Keratinocyte (primary cell): ENCODE measurements at regions not wholly inside any gene's neighbourhood (a gene's known extent, or its start where the extent isn't known, plus 50 kb on each side); places are given as distances from the start of the nearest gene placed in this dataset.

ENCODE experiments used
- DNase-seq: peaks from one replicate; pipeline ENCODE4 v3.0.0-alpha.2; 2011; ENCODE audit warnings: low read depth, missing footprints, low spot score
- FAIRE-seq: peaks from 2 replicates; lab custom pipeline; 2011; peaks lifted over from hg19 to GRCh38; lab: Jason Lieb, UNC
- H2AFZ ChIP-seq: 2 replicates; pipeline ENCODE4 v1.6.0; 2012; ENCODE audit warnings: low read length, control low read depth, inconsistent platforms; ENCODE audit not compliant: control insufficient read depth
- H3K27ac ChIP-seq: 2 replicates; pipeline ENCODE4 v1.5.1; 2011; ENCODE audit warnings: low read length; ENCODE audit not compliant: control insufficient read depth, insufficient read depth
- H3K27me3 ChIP-seq: 3 replicates; pipeline ENCODE4 v1.6.0; 2011; ENCODE audit warnings: low read length; ENCODE audit not compliant: control insufficient read depth, insufficient read depth; ENCODE audit errors: extremely low read depth
- H3K36me3 ChIP-seq, 2 experiments: 2 replicates in 1 of 2; 3 replicates in 1 of 2; pipeline ENCODE4 v1.5.1; 2011; ENCODE audit warnings: low read length in 2 of 2, mild to moderate bottlenecking in 1 of 2; ENCODE audit not compliant: control insufficient read depth in 2 of 2, insufficient read depth in 2 of 2; ENCODE audit errors: extremely low read depth in 1 of 2
- H3K4me1 ChIP-seq: 3 replicates; pipeline ENCODE4 v1.5.1; 2011; ENCODE audit warnings: low read length; ENCODE audit not compliant: control insufficient read depth, insufficient read depth; ENCODE audit errors: extremely low read depth
- H3K4me2 ChIP-seq: 3 replicates; pipeline ENCODE4 v1.6.0; 2011; ENCODE audit warnings: low read depth, low read length; ENCODE audit not compliant: control insufficient read depth, insufficient read depth; ENCODE audit errors: extremely low read depth
- H3K4me3 ChIP-seq, 3 experiments: fragments of 200-600 bp in 1 of 3; sonication (generic) in 1 of 3; 2 replicates in 2 of 3; 3 replicates in 1 of 3; pipeline ENCODE4 v1.5.1; 2011 to 2016; ENCODE audit warnings: low read length in 3 of 3, mild to moderate bottlenecking in 3 of 3, control low read depth in 2 of 3, inconsistent platforms in 1 of 3, low read depth in 1 of 3, mixed read lengths in 1 of 3, mixed run types in 1 of 3, moderate library complexity in 1 of 3; ENCODE audit not compliant: control insufficient read depth in 2 of 3, insufficient read depth in 2 of 3; ENCODE audit errors: extremely low read depth in 1 of 3
- H3K79me2 ChIP-seq: 2 replicates; pipeline ENCODE4 v1.6.0; 2012; ENCODE audit warnings: low read length; ENCODE audit not compliant: control insufficient read depth, insufficient read depth
- H3K9ac ChIP-seq: 3 replicates; pipeline ENCODE4 v1.6.0; 2011; ENCODE audit warnings: low read length; ENCODE audit not compliant: control insufficient read depth, insufficient read depth; ENCODE audit errors: extremely low read depth
- H3K9me1 ChIP-seq: 3 replicates; pipeline ENCODE4 v1.6.0; 2011; ENCODE audit warnings: low read length; ENCODE audit not compliant: control insufficient read depth, insufficient read depth; ENCODE audit errors: extremely low read depth
- H3K9me3 ChIP-seq: 2 replicates; pipeline ENCODE4 v1.5.1; 2012; ENCODE audit warnings: low read depth, low read length; ENCODE audit not compliant: control insufficient read depth
- H4K20me1 ChIP-seq: 3 replicates; pipeline ENCODE4 v1.6.0; 2011; ENCODE audit warnings: low read length; ENCODE audit not compliant: control insufficient read depth, insufficient read depth; ENCODE audit errors: extremely low read depth
- EZH2 ChIP-seq: IDR thresholded peaks from one replicate; pipeline ENCODE4 v1.6.1; 2012; ENCODE audit warnings: inconsistent platforms, mild to moderate bottlenecking, low read length, moderate library complexity
- dilution Hi-C: fragments of 300-500 bp; cut with MboI; formaldehyde crosslinking; loops from one replicate; pipeline ENCODE4 v1.7.0; 2020; ENCODE audit warnings: low sequenced_read_pairs; ENCODE audit not compliant: extremely low pct_ligation_motif_present
- TF ChIP-seq, protein P1 (sequence below), 3 experiments: IDR thresholded peaks in 1 of 3; conservative IDR thresholded peaks in 1 of 3; optimal IDR thresholded peaks in 1 of 3; 2 replicates in 2 of 3; 3 replicates in 1 of 3; pipeline versions ENCODE3 to v1.5.1; 2011; ENCODE audit warnings: low read length in 3 of 3, mild to moderate bottlenecking in 3 of 3, moderate library complexity in 2 of 3, control low read depth in 1 of 3, inconsistent platforms in 1 of 3; ENCODE audit not compliant: insufficient read depth in 2 of 3; ENCODE audit errors: extremely low read depth in 1 of 3

DNA sequence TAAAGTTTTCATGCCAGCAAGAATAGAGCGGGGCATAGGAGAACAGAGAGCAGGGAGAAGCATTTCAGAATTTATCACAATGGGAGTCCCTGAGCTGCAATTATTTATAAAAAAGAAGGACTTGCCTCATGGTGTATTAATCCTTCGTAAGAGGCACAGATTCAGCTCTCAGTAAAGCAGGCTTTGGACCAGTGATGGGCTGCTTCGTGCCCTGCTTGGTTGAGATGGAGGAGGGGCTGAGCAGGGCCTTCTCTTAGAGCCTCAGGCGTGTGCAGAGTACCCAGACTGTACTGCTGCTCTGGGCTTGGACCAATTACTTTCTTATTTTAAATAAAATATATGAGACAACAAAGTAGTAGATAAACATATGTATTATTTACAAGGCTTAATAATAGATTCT is 265.7 kb upstream of the SLC10A2 start:
- Histone ChIP-seq H3K79me2 (no peaks in the 10 kb centered on the region), H3K9ac (no peak overlapping the region), H3K27me3 (no peaks in the 10 kb centered on the region), H3K27ac (no peak overlapping the region), H4K20me1 (no peaks in the 10 kb centered on the region), H3K9me3 (no peaks in the 10 kb centered on the region), H3K9me1 (no peaks in the 10 kb centered on the region), H3K4me2 (no peak overlapping the region), H3K4me3 (no peak overlapping the region), H3K4me1 (no peaks in the 10 kb centered on the region), H3K36me3 (no peaks in the 10 kb centered on the region), H2AFZ (no peak overlapping the region)
- TF ChIP-seq EZH2: no peak
- TF ChIP-seq, protein P1, sequence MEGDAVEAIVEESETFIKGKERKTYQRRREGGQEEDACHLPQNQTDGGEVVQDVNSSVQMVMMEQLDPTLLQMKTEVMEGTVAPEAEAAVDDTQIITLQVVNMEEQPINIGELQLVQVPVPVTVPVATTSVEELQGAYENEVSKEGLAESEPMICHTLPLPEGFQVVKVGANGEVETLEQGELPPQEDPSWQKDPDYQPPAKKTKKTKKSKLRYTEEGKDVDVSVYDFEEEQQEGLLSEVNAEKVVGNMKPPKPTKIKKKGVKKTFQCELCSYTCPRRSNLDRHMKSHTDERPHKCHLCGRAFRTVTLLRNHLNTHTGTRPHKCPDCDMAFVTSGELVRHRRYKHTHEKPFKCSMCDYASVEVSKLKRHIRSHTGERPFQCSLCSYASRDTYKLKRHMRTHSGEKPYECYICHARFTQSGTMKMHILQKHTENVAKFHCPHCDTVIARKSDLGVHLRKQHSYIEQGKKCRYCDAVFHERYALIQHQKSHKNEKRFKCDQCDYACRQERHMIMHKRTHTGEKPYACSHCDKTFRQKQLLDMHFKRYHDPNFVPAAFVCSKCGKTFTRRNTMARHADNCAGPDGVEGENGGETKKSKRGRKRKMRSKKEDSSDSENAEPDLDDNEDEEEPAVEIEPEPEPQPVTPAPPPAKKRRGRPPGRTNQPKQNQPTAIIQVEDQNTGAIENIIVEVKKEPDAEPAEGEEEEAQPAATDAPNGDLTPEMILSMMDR (optimal IDR thresholded peaks at IDR 0.05 in 1 of 3, IDR thresholded peaks at IDR 0.05 in 1 of 3, conservative IDR thresholded peaks at IDR 0.05 in 1 of 3; ENCODE audit: extremely low read depth in 1 of 3, insufficient read depth in 2 of 3, low read length in 3 of 3): no peak
- DNase-seq: no peak
- no peak for FAIRE-seq
- dilution Hi-C loops: no loop called here

DNA sequence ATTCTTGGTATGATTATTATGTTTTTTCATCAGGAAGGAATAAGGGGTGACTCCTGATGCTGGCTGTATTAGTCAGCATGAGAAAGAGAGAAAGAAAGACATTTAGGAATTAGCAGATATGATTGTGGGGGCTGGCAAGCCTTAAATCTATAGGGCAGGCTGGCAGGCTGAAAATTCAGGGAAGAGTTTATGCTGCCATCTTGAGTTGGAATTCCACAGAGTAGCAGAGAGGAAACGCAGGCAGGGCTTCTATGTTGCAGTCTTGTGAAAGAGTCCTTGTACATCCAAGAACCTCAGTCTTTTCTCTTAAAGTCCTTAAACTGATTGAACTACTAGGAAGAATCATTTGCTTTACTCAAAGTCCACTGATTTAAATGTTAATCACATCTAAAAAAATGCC is 262.7 kb upstream of the SLC10A2 start:
- TF ChIP-seq EZH2: no peak
- TF ChIP-seq, protein P1 (optimal IDR thresholded peaks at IDR 0.05 in 1 of 3, IDR thresholded peaks at IDR 0.05 in 1 of 3, conservative IDR thresholded peaks at IDR 0.05 in 1 of 3; ENCODE audit: extremely low read depth in 1 of 3, insufficient read depth in 2 of 3, low read length in 3 of 3): peak in 1 of 3 experiments; percentile 50
- no peak for DNase-seq
- Histone ChIP-seq H3K4me1 (no peaks in the 10 kb centered on the region), H3K79me2 (no peaks in the 10 kb centered on the region), H3K9me3 (no peaks in the 10 kb centered on the region), H2AFZ (no peak overlapping the region), H3K27ac (no peak overlapping the region), H3K36me3 (no peaks in the 10 kb centered on the region), H3K9ac (no peak overlapping the region), H3K4me2 (no peak overlapping the region), H3K27me3 (no peaks in the 10 kb centered on the region), H4K20me1 (no peaks in the 10 kb centered on the region), H3K4me3 (no peak overlapping the region), H3K9me1 (no peaks in the 10 kb centered on the region)
- dilution Hi-C loops: no loop called here
- peak; percentile 41 for FAIRE-seq
